GM21717 (cell line): ENCODE measurements at regions not wholly inside any gene's neighbourhood (a gene's known extent, or its start where the extent isn't known, plus 50 kb on each side); places are given as distances from the start of the nearest gene placed in this dataset.
"Not testable (repeated sequence)": the region's sequence is repeated elsewhere in the genome, so short reads cannot be mapped to it uniquely, and the experiment has no call there.

Experiments
- ATAC-seq: cut with Tn5 transposase; IDR thresholded peaks from one replicate; pipeline ENCODE4 v1.9.1; 2021; ENCODE audit warnings: mild to moderate bottlenecking, moderate library complexity; ENCODE audit not compliant: unreplicated experiment

DNA sequence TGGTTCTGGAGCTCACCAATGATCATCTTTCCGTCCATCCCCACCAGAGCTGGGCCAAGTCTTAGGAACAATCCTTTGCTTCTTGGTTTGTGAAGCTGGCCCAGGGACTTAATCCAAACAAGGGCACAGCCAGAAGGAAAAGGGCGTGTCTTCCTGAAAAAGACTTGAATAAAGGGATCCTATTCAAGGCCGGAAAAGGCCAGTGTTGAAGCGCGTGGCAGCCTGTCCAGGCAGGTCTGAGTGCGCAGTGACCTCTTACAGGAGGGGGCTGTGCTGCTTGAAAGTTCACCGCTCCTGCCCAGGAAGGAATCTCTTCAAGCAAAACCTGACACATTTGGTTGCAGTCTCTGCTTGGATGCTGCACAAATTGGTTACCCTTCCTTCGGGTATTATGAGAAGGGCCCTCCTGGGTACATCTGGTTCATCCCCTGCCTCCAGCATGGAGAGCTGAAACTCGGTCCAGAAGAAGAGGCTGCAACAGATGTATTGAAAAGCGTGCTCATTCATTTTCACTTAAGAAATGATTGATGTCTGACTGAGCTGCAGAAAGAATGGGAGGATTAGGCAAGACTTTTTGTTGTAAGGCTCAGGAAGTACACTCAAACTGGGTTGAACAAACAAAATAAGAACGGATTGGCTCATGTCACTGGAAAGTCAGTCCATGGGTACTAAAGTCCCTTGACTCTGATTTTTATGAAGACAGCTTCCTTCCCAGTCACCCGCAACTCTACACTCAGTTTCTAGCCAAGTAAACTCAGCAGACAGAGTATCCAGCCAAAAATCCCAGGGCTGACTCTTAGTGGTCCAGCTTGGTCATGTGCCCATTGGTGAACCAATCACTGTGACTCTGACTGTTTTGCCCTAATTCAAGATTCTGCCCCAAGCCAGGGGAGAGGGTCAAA, 136.3 kb downstream of the TFAP2C start:
- ATAC-seq, result no peak

DNA sequence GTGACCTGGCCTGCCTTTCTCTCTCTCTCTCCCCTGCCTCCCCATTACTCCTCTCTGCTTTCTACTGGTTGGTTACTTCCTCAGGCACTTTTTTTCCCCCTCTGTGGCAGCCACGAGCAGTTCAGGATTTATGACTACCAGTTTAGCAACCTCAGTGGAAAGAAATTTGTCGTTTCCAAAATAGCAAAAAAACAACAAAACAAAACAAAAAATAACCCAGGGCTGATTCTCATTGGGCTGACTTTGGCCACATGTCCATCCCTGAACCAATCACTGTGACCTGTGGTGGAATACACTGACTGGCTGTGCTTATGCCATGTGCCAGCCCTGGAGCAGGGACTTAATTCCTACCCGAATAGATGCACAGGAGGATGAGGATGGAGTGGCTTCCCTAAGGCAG, 137.4 kb downstream of the TFAP2C start:
- no peak for ATAC-seq

DNA sequence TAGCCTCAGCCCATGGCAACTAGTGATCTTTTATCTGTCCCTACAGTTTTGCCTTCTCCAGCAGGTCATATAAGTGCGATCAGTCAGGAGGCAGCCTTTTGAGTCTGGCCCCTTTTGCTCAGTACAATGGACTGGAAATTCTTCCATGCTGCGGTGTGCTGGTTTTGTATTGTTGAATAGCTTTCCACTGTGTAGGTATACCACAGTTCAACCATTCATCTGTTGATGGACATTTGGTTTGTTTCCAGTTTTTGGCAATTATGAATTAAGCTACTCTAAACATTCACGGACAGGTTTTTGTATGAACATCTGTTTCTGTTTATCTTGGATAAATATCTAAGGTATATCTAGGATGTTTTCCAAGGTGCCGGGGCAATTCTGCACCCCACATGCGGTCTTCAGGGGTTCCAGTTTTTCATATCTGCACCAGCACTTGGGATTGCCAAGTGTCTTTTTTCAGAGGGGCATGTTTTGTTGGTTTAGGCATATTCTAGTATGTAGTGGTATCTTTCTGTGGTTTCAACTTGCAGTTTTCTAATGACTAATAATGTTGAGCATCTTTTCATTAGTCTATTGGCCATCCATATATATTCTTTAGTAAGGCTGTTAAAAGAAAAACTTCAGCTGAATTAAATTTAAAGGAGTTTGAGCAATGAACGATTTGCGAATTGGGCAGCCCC, 141.0 kb downstream of the TFAP2C start:
- ATAC-seq, result no peak

- no peak for ATAC-seq
These were observed 144.6 kb downstream of the TFAP2C start for GRCh38 chr20:56773749-56774148.

DNA sequence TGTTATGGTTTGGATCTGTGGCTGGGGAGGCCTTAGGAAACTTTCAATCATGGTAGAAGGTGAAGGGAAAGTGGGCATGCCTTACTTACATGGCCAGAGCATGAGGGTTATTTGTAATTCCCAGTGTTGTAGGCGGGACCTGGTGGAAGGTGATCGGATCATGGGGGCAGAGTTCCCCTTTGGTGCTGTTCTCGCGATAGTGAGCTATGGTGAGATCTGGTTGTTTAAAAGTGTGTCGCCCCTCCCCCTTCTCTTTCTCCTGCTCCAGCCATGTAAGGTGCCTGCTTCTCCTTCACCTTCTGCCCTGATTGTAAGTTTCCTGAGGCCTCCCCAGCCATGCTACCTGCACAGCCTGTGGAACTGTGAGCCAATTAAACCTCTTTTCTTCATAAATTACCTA, 145.8 kb downstream of the TFAP2C start:
- no peak for ATAC-seq

- no peak for ATAC-seq
These were observed 147.2 kb downstream of the TFAP2C start for GRCh38 chr20:56776345-56776744.

DNA sequence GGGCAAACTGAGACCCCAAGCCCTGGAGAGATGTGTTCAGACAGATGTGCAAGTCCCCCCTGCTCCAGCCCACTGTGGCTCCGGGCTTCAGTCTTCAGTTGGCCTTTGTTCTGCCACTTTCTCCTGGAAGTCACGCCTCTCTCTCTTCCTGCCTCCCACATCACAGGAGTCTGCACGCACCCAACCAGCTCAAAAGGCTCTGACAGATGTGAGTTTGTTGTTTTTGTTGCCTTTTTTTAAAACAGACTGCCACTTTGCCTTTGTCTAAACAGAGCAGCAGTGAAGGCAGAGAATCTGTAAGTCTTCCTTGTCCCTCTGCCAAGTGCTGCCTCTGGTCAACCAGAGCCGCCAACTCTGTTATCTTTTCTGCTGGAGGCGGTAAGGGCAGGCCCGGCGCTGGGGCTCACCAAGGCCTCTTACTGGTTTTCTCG, 149.7 kb downstream of the TFAP2C start:
- no peak for ATAC-seq

DNA sequence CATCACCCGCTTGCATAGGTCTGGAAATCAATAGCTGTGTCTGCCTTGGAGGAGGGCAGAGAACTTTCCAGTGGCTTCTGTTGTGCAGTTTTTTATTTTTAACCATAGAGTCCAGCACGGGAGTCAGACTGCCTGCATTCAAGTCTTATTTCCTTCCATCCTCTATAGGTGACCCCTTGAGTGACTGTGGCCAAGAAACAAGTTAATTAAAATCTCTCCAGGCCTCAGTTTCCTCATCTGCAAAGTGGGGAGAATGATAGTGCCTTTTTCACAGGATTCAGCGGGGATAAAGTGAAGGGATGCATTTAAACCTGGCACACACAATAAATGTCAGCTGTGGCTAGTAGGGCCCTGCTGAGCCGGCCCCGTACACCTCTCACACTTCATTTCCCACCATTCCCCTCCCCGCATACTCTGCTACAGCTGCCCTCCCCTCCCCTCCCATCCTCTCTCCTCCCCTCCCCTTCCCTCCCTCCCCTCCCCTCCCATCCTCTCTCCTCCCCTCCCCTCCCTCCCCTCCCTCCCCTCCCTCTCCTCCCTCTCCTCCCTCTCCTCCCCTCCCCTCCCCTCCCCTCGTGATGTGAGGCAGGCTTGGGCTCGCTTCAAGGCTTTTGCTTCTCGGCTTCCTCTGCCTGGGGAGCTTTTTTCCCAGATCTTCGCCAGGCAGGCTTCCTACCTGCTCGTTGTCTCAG, 150.5 kb downstream of the TFAP2C start:
- no peak for ATAC-seq

DNA sequence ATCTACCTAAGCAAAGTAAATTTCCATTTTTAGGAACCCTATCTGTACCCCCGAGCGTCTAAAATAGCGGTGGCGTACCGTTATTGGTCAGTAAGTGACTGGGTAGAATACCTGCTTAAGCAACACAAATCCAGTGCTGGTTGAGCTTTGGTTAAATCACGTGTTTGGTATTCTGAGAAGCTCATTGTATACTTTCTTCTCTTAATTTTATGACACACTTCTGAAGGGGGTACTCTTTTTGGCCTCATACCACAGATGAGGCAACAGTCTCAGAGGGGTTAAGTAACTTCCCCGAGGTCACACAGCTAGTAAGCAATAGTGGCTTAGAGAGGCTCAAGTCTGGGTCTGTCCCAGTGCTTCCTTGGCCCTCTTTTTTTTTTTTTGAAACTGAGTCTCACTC, 151.2 kb downstream of the TFAP2C start:
- no peak for ATAC-seq

- no peak for ATAC-seq
These were observed 152.1 kb downstream of the TFAP2C start for GRCh38 chr20:56781108-56781739.

GRCh38 chr20:56781987-56782560, 153.0 kb downstream of the TFAP2C start:
- ATAC-seq, result not testable (repeated sequence)

DNA sequence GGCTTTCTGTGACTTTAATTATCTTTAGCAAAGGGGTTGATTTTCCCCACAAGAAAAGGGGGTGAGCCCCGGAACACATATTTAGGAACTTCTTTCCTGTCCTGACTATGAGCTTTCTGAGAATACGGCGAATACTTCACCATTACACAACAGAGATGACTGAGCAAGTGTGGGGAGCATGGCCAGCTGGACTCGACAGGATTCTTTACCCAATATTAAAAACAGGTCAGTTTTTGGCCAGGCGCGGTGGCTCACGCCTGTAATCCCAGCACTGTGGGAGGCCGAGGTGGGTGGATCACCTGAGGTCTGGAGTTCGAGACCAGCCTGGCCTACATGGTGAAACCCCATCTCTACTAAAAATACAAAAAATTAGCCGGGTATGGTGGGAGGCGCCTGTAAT, 153.7 kb downstream of the TFAP2C start:
- not testable (repeated sequence) for ATAC-seq

GRCh38 chr20:56783826-56784225, 154.7 kb downstream of the TFAP2C start:
- ATAC-seq, result no peak

- ATAC-seq, result no peak
These were observed 157.4 kb downstream of the TFAP2C start for GRCh38 chr20:56786503-56786902.

- ATAC-seq, result no peak
These were observed 159.1 kb downstream of the TFAP2C start for GRCh38 chr20:56788041-56788670.

DNA sequence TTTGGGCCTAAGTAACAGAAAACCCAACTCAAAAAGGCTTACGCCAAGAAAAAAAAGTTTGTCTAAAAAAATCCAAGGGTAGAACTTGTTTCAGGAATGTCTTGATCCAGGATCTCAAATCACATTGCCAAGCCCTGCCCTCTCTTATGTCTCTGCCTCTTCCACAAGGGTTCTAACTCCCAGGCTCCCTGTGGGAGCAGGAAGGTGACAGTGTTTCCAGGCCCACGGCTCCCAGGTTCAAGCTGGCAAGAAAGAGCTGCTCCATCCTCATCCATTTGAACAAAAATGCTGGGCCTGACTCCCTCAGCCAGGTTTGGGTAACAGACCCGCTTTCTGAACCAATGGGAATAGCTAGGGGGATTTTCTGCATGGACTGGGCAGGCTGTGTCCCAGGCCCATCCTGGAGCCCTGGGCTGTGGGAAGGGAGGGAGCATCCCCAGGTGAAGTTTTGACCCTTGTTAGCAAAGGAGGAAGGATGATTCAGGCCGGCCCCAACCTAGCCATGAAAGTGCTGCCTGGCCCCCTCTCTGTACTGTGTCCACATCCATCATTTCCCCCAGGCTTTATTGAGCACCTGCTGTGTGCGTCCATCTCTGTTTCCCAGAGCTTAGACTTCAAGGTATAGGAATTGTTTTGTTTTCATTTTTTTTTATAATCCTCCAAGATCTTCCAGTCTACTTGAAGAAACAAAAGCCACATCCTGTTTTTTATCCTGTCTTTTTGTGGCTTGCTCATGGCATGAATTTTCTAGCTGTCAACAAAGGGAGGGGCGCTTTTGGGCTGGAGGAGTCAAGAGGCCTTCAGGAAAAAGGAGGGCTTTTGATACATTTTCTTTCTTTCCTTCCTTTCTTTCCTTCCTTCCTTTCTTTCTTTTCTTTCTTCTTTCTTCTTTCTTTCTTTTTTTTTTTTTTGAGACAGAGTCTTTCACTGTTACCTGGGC, 159.8 kb downstream of the TFAP2C start:
- ATAC-seq, result no peak

DNA sequence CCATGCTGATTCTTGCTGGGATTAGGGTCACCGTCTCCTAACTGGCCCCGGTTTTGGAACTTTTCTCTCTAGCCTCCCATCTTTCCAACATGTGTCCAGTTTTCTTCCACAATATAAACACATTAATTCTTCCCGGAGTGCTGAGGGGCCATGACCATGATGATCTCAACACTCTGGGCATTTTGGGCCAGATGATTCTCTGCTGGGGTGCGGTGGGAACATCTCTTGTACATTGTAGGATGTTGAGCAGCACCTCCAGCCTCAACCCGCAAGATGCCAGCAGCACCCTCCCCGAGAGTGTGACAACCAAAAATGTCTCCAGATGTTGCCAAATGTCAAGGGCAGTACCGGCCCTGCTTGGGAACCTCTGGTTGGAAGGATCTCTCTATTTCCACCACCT, 164.8 kb downstream of the TFAP2C start:
- ATAC-seq, result no peak

- no peak for ATAC-seq
These were observed 166.4 kb downstream of the TFAP2C start for GRCh38 chr20:56795492-56795891.

DNA sequence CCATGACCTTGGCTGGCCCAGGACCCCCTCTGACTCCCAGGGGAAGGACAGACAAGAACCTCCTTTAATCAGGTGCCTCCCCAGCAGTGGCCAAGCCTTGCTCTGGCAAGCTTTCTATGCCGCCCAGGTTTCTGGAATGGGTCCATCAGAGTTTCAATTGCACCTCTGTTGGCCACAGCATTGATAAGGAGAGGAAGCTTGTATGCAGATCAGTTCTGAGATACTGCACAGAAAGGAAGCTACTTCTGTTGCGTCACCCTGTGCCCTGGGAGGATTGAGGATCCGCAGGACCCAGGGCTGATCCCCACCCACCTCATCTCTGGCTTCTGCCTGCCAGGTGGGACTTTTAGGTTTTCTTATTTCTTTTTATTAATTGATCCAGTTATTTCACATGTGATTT, 167.2 kb downstream of the TFAP2C start:
- ATAC-seq, result no peak
